Urothelium cell line (cell line): ENCODE measurements at regions not wholly inside any gene's neighbourhood (a gene's known extent, or its start where the extent isn't known, plus 50 kb on each side); places are given as distances from the start of the nearest gene placed in this dataset.

Experiments used
- DNase-seq: peaks from one replicate; pipeline ENCODE4 v3.0.0; 2011; ENCODE audit warnings: low spot score, mixed read lengths
- FAIRE-seq: peaks from 2 replicates; lab custom pipeline; 2011; peaks lifted over from hg19 to GRCh38; lab: Jason Lieb, UNC

DNA sequence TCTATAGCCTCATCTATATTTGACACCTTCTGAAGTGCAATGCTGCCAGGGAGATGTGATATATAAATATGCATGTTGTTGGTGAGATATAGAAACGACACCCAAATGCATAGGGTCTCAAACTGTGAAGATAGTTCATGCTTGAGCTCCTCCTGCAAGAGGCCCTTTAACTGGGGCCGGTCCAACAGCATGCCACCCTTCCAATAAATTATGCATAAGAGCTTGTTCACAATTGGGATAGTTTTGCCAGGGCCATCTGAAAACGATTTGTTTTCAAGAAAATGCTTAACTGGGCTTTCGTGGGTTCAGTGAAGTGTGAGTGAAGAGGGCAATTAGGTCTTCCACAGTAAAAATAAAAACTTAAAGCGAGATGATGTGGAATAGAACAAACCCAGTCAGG lies 424.2 kb upstream of the WWC1 start:
- FAIRE-seq, result no peak
- no peak for DNase-seq

DNA sequence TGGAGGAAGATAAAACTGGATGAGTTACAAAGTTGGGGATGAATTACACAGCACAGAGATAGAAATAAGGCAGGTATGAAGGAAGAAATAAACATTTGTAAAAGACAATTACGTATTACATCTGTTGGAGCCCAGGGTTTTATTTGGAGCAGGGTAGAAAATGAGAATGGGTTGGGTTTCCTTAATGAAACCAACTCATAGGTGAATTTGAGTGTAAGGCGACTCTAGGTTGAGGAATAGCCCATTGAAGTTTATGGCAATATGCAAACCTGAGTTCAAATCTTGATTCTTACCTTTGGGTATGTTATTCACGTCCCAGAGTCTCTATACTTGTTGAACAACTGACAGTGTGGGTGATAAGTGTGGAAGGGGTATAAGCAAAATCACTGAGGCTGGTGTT lies 422.3 kb upstream of the WWC1 start:
- FAIRE-seq (no peak), DNase-seq (no peak)

DNA sequence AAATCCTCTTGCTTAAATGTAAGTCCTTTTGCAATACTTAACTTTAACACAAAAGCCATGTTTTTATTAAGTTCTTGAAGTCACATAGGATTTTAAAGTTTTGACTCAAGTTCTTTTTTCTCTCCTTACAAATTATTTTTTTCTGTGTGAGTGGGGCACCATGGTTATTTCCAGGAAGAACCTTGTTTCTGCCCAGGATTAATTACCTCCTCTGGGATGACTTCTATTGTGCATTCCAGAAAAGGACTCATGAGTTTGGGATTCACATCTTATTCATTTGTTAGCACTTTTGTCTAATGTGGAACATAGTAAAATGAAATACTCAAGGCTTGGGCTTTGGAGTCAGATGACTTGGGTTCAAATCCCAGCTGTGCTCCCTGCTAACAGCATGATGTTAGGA lies 421.4 kb upstream of the WWC1 start:
- no peak for DNase-seq

DNA sequence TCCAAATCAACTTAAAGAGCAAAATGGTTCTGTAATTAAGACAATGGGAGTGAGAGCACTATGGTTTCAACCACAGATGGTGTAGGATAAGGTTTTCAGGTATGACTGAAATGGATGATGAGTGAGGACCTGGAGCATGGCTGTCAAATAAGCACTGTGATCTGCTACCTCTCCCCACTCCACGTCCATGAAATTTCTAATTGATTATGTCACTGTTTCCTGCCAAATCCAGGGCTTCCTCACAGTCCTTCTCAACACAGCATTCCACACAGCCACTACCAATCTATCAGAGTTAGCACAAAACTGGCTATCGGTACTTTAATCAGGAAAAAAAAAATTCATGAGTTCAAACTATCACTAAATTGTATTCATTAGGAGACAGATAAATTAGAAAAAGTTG lies 420.4 kb upstream of the WWC1 start:
- DNase-seq (no peak), FAIRE-seq (no peak)

More for the DNA sequence above, 421.4 kb upstream of the WWC1 start:
- no peak for FAIRE-seq

DNA sequence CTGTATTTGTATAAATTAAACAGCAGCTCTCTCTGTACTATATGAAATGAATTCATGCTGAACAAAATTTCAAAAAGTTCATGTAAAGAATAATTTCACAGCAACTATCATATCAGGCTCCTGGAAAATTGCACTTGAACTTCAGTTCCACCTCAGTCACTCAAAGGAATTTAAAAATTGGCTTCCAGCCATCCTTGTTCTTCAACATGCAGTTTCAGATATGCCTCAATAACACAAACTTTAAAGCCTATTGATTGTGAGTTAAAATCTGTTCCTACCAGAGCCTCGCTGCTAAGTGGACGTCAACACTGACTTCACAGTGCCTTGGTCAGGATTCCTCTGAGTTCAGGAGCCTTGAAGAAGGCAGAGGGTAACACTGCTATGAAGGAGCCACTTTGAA lies 418.7 kb upstream of the WWC1 start:
- no peak for FAIRE-seq

DNA sequence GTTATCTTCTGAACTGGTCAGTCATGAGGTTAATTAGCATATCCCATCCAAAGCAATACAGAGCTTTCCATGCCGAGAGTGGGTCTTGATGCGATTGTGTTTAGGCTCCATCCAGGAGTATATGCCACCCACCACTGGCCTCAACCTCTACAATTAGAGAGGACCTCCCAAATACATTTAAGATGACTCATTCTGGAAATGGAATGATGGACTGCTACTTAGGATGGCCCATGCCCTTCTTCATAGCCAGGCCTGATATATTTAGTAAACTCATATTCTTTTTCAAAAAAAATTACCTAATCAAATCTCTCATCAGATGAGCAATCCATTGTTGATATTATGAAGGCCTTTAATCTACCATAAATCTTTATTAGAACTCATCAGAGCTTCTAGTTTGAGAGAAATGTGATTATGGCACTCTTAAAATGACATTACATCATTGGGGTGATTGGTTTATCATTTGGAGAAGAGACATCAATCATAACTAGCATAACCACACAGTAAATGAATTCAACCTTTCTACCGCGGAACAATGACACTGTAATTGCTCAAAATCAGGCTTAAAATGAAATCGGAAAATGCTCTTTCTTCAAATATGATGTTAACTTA lies 414.2 kb upstream of the WWC1 start:
- no peak for DNase-seq
- FAIRE-seq, result no peak

More for the DNA sequence above, 418.7 kb upstream of the WWC1 start:
- no peak for DNase-seq

DNA sequence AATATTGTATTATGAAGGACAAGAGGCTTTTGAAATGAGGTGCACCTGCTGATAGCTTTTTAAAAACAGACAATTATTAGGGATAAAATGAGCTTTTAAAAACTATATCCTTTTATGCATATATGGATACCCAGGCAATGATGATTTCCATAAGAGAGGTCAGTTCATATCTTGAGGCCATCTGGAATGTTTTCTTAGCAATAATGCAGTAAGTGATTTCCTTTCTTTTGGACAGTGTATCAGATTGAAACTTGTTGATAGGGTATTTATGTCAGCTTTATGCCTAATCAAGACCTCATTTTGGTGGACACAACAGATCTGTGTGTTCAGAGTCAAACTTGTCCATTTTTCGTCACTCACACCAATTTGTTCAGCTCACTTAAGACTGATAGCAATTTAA lies 413.5 kb upstream of the WWC1 start:
- DNase-seq, result no peak

DNA sequence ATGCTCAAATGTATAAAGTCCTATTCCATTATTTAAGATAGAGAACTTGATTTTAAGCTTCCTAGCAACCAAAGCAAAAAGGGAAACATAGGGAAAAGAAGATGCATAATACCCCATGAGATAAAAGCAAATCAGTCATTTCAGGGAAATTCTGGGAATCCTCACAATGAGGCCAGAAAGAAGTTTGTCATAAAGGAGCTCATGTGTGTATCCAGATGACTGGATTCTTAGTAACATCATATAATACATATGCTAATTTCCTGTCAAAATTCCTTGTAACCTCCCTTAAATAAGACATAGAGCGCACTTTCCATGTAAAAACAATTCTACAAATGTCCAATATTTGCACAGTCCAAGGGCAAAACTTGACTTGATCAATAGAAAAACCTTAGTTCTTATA lies 411.0 kb upstream of the WWC1 start:
- FAIRE-seq (no peak), DNase-seq (no peak)

More for the DNA sequence above, 413.5 kb upstream of the WWC1 start:
- FAIRE-seq, result no peak

DNA sequence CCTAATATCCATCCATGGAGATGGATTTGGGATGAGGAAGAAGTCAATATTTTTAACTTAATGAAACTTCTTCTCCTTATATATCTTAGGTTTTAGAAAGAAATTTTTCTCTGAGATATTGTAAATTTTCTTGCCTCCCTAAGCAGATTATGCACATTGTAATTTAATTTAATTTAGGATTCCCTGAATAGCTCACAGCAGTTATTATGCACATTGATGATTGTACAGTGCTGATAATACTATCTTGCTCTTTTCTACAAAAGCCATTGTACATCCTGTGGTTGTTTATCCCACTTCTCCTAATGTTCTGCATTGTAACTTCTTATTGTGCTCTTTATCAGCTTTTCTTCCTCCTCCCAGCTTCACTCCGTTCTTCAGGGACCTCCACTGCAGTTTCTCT lies 410.4 kb upstream of the WWC1 start:
- FAIRE-seq, result no peak

DNA sequence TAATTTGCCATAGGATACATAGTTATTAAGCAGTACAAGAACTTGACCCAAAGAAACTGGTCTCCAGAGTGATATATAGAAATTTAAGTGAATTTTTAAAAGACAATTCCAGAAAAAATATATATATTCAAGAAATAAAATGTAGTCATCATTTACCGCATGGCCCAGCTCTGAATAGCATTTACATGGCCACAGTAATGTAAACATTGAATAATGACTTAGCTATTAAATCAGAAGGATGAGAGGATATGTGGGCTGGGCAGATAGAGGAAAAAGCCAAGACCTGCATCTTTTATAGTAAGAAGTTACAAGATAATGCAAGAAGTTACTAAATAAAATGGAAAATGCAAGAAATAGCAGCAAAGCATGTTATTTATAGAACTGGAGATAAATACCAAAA lies 405.2 kb upstream of the WWC1 start:
- DNase-seq, result no peak
- no peak for FAIRE-seq

More for the DNA sequence above, 410.4 kb upstream of the WWC1 start:
- DNase-seq, result no peak

DNA sequence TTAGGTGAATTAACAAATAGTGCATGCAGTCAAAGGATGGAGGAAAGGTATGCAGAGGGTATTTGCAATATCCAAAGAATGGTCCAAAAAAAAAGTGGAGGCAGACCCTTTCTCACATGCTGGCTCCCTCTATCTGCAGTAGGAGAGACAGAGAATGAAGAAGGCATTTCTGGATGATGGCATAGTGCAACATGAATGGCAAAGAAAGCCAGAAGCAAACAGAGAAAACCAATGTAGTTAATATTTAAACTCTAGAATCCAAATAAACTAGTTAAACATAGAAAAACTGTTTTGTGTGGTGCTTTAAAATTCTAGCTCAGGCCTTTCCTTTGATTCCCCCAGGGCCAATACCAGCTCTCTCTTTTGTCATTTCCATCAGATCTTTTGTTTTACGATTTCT lies 403.1 kb upstream of the WWC1 start:
- no peak for FAIRE-seq

DNA sequence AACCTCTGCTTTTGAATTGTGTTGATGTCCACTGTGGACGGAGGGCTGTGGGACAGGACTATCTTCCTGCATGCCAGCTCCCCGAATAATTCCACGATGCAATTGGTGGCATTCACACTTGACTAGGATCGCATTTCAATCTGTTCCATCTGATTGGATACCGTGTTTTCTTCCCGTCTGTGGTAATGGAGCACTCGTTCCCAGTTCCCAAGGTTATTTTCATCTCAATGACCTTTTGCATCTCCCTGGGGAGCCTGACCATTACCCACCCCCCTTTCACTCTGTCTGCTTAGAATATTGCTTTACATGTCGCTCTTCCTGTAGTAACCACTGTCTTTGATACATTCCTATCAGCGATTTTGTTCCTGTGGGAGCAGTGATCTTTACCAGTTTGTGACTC lies 402.2 kb upstream of the WWC1 start:
- FAIRE-seq, result no peak
- DNase-seq, result no peak

More for the DNA sequence above, 403.1 kb upstream of the WWC1 start:
- no peak for DNase-seq

DNA sequence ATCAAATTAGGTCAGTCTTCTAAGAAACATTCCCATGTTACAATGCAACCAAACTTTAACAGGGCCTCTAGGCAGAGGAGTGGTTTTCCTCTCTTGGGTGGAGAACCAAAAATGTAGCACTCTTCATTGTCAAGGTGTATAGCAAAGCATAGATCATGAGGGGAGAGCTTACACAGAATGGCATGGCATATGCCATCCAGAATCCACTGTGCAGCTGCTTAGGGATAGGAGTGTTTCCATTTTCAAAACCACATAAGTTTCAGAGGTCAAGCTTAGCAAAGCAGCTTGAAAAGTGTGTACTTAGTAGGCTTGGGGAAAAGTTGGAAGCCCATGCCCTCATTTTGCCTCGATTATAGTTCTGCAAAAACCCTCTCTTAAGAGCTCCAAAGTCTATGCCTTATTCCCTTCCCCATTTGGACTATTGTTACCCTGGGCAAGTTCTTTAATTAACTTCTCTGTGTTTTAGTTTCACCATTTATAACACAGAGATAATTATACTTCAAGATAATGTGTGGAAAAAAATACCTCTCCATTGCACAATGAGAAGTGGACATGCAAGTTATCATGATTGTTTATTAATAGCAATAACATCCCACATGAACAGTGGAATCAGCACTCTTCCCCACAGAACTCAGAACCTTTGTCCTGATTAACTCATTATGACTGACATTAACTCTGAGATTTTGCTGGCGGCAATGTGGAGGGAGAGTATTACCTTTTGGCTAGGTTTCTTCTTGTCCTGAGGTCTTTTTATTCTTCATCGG lies 398.9 kb upstream of the WWC1 start:
- FAIRE-seq (no peak), DNase-seq (no peak)

DNA sequence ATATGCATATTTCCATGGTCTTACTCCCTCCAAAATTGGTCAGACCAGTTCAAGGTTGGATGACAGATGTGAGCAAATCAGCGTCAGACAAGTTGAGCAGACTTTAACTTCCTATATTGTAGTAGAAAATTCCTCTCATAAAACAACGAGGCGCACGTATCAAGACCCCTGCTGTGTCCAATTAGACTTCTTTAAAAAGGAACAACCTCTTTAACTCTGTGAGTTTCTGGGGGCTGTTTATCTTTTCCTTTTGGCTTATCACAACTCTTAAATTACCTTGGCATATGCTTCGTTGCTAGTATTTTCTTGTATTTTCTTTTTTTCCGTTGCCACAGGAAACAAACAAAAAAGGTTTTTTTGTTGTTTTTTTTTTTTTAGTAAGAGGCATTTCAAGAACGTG lies 398.2 kb upstream of the WWC1 start:
- DNase-seq, result no peak
- FAIRE-seq, result no peak

DNA sequence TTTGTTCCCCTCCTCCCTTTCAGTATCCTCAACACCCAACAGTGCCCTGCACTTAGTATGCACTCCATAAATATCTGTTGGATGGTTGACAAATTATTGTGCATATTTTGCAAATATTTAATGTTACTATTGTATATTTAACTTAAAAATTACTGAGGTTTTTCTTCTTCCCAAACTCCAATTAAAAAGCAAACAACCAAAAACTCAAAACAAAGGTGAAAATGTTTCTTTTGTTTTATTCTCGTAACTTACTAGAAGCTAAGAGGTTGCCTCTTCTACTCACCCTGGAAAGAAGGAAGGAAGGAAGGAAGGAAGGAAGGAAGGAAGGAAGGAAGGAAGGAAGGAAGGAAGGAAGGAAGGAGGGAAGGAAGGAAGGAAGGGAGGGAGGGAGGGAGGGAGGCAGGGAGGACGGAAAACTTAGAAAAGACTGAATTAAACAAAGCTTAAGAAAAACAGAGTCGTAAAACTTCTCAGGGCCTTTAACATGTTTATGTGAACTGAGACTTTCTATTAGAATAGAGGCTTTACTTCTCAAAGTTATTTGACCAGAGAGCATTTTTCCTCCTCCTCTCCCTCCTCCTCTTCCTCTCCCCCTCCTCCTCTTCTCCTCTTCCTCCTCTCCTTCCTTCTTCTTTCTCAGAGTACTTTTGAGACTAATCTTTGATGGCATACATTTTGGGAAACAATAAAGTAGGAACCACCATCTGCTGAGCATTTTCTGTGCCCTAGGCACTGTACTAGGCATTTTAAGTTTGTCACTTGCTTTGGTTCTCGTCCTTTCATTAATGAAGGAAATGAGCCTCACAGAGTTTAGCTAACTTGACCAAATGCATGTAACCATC lies 396.6 kb upstream of the WWC1 start:
- DNase-seq (no peak), FAIRE-seq (no peak)

DNA sequence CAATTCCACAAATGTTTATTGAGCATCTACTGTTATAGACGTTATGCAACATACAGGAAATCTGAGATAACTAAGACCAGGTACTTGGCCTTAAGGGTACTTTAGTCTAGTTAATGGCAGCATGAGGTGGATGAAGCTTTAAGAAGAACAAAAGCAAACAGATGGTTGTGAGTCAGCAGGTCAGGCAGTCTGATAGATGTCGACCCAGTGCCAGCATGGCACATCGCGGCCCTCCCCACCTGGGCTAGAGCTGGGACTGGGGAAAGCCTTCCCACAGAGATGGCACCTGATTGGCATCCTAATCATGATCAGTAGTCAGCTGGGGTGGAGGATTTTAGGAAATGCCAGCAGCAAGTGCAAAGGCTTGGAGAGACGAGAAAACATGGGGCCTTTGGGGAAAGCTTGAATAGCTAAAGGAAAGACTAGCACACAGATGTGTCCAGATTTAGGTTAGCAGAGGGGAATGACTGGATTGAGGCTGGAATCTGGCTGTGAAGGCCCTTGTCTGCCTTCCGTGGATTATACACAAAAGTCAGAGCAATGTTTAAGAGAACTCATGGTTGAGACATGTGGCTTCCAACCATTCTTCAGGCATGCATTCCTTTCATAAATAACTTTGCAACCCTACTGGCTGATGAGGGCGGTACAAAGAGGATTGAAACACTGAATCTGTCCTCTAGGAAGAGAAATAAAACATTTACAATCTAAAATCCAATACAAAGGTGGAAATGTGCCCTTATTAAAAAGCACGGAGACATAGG lies 395.4 kb upstream of the WWC1 start:
- FAIRE-seq, result peak; percentile 42
- DNase-seq, result no peak

DNA sequence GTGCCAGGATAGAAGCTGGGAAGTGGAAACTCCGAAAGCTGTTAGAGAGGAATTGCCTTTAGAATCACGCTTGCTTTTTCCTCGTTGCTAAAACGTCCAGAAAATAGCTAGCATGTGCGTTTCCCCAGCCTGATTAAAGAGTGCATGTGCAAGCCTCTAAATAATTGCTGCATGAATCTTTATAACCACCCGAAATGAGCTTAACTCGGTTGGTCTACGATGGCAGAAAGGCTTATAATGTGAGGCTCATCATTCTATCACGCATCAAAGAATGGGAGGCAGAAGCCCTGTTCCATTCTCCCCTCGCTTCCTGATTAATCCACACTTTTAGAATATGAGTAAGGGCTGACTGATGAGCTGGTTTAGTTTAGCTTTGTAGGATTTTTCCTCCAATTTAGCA lies 394.6 kb upstream of the WWC1 start:
- DNase-seq (no peak), FAIRE-seq (no peak)

DNA sequence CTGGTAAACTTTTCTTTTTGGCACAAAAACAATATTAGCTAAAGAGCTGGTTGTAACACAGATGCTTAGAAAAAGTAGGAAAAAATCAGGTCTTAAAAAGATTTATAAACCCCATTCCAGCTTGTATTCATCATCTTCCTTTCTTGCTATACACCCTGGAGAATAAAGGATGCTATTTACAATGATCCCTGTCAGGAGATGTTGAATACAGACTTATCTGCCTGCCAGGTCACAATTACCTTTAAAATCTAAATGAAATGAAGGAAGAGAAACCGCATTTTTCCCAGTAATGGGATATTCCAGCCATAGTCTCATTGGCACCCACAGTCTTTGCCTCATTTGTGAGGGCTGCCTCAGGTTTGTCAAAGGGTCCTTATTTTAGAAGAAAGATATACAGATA lies 394.1 kb upstream of the WWC1 start:
- FAIRE-seq (no peak), DNase-seq (no peak)

DNA sequence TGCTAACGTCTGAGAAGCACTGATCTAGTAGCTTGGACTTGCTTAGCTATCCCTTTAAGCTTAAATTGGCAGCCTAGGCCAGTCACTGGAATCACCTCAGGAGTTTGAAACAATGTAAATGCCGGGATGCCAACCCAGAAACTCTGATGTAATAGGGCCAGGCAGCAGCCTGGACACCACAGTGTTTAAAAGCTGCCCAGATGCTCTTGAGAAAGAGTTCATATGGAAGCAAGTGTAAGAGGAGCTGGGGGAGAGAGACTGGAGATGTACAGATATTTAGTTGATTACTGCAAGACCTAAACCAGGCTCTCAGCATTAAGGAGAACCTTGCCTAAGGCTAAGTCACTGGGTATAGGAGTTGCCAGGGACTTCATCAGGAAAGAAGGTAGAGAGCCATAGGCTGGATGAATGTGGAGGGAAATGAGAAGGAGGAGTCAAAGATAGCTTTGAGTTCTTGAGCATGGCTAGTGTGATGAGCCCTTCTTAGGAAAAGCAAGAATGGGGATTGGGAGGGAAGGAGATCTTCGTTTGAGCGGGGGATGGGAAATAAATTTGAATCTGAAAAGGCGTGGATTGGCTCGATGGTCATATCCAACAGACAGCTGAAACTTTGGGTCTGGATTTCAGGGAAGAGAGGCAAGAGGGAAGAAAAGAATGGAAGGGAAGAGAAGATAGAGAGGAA lies 392.9 kb upstream of the WWC1 start:
- FAIRE-seq (no peak), DNase-seq (no peak)

DNA sequence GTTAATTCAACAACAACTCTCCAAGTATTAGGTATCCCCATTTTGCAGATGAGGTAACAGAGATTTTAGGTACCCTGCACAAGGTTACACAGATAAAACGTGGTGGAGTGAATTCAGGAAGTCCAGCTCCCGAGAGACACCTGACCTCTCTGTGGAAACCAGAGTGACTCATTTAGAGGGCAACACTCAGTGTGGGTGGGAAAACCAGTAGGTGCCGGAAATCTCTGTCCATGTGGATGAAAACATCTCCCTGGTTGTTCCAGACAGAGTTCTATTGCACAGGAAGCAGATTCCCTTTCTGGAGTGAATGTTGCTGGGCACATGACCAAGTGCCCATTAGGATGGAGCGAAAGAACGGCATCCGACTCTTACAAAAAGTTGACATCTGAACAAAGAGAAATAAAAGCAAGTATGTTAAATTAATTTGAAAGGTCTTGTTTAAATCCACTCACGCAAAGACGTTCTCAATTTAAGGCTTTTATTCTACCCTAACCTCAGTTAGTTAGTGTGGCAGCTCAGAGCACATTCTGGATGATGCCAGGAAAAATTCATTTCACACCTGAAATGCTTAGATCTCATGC lies 391.9 kb upstream of the WWC1 start:
- FAIRE-seq (no peak), DNase-seq (peak; percentile 85)
